Suppressor macrophage treated with lipopolysaccharide for 4 hours (primary cell): ENCODE measurements at regions not wholly inside any gene's neighbourhood (a gene's known extent, or its start where the extent isn't known, plus 50 kb on each side); places are given as distances from the start of the nearest gene placed in this dataset.
"Not testable (repeated sequence)": the region's sequence is repeated elsewhere in the genome, so short reads cannot be mapped to it uniquely, and the experiment has no call there.

Experiments
- DNase-seq: peaks from one replicate; pipeline ENCODE4 v3.0.0-alpha.2; 2020

DNA sequence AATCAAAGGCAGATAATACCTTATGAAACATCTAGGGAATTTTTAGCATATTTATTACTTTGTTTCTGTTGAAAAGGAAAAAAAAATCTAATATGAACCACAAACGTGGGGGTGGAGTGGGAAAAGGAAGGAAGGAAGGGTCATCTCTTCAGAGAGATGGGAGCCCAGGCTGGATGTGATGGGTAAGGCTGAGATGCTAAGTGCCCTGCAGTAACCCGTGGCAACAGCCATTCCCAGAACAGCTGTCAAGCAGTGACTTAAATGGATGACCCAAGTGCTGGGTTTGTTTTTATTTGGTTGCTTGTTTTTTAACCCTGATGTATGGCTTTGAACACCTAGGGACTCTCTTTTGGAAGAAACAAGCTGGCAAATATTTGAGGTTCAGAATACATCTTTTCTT, 50.7 kb upstream of the KLF7 start:
- no peak for DNase-seq

DNA sequence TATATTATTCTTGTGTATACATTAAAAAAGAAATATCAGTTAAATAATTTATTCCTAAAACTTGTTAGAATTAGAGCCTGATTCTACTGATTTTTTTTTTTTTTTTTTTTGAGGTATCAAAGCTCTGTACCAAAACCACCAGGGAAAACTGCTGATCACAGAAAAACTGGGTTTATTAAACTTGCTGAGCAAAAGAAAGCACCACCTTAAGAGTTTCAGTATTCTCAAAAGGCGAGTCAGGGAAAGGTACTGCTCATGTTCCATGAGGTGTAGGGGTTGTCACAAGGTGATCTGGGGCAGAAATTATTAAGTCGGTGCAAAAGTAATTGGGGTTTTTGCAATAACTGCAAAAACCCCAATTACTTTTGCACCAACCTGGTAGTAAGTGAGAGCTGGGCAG, 51.7 kb upstream of the KLF7 start:
- no peak for DNase-seq

DNA sequence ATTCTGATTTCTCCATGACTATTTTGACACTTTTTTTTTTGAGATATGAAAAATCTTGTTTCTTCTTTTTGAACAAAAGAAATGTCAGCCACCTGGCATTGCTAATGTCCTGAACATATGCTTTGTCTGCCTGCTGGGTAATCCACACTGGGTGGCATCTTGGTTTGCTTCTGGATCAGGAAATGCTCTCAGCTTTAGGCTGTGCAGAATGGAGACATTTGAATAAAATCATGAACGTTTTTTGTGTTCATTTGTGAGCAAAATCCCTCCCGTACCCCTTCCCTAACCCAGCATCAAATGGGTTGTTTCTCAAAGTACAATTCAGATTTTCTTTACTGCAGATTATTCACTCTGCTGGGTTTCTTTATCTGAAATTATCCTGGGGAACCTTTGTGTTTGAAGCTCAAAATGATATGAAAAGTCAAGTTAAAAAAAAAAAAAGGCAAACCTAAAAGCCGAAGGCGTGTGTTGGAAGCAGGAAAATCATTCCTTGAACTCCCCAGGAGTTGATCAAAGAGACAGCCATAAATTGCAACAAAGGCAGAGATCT, 53.4 kb upstream of the KLF7 start:
- no peak for DNase-seq

DNA sequence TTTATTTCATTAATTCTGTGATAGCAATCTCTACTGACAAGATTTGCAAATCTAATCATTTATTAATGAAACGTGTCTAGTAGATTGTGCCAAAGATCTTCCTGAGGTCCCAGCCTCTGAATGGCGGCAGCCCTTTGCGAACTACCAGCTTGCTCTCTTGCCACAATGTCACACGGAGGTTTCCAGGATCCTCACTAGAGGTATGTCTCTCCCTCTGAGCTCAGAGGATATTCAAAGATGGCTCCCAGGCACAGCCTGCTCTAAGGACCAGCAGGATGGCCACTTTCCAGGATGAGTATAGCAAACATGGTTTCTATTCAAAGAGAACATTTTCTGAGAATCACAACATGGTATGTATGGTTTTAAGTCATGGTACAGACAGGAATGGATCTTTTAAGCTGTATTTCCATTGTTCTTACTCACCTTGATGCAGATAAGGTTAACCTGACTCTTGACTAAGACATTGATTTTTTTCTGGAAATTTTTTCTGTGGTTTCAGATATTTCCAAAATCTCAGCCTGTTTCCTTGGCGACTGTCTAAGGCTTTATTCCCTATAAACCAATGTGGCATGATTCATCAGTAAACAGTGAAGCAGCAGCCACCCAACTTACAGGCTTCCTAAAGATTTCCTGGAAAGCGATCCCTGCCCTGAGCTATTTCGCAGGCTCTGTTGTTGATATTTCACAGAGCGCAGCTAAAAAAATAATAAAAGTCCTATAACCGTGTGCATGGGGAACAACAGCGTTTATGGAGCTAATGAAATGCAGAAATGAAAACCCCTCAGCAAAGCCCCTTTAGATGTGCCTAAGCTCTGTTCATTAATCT, 54.1 kb upstream of the KLF7 start:
- DNase-seq: no peak

DNA sequence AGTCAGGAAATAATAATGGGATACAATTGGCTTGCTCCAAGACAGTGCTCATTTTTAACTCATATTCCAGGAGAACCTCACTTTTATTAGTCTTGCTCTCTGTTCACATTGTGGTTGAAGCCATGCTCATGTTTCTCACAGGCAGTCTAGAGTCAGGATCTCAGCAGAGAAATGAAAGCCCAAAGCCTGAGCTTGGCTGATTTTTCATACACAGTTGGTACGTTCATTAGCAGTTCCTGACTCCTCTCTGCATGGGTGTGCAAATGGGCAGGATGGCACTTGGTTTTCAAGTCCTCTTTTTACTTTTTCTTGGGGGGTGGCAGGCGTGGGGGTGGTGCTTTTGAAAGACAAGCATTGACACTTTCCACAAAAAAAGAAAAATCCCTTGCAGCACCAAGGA, 56.0 kb upstream of the KLF7 start:
- no peak for DNase-seq

DNA sequence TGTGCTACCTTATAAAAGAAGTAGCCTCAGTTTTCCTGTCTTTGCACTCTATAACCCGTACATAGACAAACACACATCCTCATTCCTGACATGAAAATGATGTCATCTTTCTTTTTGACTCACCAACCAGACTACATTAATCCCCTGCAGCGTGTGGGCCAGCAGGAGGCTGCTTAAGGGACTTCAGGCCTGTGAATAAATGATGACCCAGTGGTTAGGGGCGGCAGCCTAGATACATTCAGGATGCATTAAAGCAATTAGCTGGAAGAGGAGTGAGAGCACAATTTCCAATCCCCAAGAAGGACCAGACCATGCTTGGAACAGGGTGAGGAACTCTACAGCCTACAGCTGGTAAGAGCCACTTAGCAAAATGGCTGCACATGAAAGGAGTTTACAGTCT, 57.3 kb upstream of the KLF7 start:
- peak; percentile 74 for DNase-seq

DNA sequence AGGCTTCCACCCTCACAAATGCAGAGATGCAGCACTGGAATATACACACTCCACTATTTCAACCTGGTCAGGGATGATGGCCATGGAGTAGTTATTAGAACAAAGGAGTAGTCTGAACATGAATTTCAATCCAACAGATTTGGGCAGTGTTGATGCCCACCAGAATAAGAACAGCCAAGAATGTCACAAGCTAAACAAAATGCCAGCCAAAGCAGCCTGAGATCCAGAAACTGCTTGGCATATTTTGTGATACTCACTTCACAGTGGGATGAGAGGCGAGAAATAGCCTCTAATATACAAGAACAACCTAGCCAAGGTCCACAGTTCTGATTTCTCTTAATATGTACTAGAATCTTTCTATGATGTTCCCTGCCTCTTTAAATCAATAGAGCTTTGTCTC, 58.6 kb upstream of the KLF7 start:
- DNase-seq: no peak

DNA sequence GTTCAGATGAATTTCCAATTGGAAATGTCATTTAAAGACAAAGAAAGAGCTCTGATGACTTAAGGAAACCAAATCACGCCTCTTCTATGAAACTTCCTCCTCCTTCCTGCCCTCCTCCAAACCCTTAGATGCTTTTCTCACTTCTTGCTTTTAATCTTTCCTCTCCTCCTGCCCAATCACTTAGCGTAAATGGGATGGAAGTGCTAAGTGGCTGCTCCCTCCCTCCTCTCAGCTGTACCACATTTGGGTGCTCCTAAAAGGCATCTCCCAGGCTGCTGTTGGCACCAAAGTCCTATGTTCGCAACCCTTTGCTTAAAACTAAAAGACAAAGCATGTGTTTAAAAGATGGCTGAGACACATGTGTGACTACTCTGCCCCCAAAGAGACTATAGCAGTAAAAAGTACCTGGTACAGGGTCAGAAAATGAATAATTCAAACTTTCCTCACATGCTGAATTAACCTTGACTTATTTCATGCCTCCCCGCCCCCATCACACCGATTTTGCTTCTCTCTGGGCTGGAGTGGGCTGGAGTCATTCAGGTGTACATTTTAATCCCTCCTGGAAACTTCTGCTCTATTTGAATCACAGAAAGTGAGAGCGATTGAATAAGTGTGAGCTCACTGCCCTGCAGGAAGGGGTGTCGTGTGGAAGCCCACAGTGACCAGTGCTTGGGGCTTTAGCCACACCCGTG, 59.2 kb upstream of the KLF7 start:
- DNase-seq: peak; percentile 47

DNA sequence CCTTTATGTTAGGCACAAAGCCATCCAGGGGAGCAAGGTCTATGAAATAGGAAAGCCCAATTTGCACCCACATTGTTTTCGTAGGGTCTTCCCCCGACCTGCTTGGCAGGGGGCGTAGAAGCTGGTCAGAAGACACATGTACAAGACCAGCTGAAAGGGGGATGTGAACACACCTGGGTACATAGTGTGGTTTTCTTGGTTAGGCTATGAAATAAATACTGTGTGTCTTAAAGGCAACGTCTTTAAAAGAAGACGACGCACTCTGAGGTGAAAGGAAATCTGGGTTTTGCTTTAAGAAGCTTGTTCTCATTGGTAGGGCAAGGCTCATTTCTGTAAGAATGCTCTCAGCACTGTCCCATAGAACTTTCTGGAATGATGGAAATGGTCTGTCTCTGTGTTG, 60.0 kb upstream of the KLF7 start:
- no peak for DNase-seq

DNA sequence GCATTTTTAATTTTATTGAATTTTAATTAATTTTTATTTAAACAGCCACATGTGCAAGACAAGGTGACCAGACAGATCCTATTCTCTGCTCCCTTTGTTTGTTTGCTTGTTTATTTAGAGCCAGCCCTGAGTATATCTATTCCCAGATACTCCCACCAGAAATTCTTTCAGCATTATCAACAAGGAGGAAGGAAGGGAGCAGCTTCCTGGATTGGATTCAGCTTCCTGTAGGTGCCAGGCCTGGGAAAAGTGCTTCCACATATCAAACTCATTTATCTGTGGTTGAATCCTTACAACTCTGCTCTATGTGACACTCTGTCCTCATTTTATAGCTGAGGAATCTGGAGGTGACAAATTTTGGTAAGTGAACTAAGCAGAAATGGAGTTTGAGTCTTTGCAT, 60.5 kb upstream of the KLF7 start:
- DNase-seq: no peak

DNA sequence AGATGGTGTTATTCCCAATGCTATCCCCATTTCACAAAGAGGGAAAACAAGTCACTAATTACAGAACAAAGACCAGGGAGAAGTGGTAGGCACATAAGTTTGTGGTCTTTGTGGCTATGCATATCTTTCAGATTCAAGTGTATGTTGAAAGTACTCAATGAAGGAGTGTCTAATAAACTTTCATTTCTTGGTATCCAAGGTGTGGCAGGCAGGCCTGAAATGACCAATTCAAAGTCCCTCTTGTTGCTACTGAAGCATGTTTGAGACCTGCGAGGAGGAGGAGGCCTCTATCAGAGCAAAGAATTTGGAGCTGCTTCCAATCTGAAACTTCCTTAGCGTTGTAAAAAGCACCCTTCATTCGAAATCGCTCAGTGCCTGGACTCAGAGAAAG, 60.9 kb upstream of the KLF7 start:
- DNase-seq: no peak

DNA sequence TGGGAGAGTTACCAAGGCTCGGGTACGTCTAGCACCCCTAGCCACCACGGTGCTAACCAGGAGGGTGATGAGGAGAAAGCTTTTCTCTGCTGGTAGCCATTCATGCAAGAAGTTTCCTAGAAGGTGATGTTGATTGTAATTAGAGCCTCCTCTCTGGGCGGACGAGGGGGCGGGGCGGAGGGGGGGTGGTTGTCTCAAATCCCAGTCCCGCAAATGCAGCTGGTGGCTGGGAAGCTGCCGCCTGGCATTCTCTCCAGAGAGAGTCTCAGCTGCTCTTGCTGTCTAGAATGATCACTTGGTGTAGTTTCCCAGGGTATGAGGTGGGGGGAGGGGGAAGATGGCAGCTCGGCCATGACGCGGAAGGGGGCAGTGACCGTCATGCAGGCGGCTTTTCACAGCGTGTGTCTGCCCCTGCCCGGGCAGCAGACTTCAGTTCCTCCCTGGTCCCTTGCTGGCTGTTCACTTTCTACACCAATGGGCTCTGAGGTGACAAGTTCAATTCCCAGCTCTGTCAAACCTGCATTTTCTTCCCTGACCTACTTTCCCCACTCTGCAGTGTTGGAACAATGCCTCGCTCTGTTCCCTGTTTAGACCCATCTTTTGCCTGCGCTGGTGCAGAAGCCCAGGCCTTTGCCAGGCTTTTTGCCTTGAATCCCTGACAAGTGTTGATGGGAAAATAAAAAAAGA, 61.5 kb upstream of the KLF7 start:
- no peak for DNase-seq

DNA sequence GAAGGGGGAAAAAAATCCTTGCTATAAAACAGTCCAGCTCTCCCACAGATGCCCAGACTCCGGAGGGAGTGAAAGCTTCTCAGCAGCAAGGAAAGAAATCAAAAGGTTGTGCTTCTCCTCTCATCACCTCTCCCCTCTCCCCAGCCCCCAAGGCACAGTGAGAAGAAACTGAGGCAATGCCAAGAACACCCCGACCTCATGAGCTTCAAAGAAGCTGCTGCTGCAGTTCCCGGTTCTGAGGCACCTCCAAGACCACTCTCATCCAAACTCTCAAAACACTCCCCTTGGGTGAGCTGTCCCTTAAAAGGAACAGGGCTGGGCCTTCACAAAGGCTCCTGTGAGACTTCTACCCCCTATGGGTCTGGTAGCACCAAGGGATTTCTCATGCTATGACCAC, 62.0 kb upstream of the KLF7 start:
- DNase-seq: no peak

DNA sequence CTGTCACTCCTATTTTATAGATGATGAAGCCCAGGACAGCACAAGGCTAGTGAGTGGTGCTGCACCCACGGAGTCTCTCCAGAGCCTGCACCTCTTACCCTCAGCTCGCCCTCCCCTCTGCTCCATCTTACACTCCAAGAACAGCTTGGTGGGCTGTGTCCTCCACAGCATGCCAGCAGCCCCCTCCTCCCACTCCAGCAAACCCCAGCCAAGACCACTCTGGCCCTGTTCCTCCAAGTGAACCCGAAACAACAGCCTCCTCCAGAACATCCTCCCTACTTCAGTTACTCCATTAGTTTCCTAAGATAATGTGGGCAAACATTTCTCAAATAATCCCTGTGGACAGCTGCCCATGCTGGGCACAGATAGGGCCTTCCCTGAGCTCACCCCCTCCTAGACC, 62.7 kb upstream of the KLF7 start:
- DNase-seq: no peak

DNA sequence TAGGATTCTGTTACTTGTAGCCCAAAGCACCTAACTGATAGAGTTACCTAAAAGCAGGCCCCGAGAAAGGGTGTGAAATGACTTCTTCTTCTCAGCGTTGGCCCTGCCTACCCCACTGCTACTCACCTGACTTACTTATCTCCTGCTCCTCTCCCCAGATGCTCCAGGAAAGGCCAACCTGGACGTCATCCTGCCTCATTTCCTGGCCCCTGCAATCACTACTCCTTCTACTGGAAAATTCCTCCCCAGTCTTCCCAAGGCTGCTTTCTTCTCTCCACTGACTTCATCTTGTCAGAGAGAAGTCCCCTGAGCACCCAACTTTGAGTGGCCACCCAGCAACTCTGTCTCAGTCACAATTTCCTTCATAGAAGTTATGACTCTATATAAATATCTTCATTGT, 63.4 kb upstream of the KLF7 start:
- DNase-seq: no peak

DNA sequence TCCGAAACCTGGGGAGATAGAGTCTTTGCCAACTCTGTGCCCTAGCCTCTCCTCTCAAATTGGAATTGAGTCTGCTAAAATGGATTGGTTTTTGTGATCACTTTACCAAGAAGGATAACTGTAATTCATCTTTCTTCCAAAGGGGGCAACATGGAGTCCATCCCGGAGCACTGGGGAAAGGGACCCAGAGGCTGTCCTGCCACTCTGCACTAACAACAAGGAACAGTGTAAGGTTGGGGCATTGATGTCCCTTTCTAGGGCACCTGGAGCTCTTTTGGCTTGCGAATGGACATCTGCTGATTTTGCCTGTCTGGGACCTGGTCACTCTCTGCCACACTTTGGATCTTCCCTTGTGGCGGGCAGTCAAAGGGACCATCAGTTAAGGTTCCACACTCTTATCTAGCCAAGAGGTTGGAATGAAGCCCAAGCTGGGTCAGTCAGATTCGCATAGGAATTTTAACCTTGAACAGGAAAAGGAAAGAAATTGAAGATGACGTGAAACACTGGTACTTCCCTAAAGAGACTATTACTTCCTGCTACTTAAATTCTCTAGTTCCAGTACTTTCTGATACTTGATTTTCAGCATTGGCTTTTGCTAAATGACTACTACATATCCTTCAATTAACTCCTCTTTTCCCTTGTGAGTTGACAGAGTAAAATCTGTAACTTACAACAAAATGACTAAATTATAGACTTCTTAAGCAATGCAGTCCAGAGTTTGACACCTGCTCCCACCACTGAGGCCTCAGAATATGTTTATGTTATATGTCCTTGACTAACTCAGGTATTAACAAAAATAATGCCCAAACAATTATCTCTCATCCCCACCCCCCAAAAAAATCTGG, 64.7 kb upstream of the KLF7 start:
- DNase-seq: peak; percentile 38

DNA sequence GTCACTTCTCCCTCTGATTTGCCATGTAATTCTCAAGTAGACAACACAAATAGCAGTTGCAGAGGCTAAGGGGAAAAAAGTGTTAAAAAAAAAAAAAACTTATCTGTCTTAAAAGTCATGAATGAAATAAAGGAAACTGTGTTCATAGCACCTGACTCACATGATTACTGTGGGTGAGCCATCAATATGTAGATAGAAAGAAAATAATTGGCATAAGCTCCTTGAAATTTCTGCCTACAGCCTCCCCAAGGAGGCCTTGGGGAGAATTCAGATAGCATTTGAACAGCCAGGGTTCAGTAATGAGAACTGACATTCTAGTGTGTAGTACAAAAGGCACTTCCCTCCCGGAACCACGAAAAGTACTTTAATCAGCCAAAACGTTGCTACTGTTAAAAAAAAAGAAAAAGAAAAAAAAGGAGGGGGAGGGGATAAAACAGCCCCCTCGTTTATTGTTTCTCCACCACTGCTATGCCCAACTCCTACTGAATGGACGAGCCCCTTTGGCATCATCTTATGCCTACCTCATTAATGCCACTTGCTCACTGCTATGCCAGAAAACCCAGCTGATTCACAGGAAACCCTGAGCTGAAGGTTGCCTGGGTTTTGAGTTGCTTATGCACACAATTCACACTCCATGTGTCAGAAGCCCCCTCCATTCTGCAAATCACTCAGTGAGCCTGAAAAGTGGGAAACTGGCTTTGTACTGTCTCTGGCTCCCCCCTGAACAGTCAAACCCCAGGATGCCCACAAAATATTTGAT, 65.5 kb upstream of the KLF7 start:
- peak; percentile 32 for DNase-seq

DNA sequence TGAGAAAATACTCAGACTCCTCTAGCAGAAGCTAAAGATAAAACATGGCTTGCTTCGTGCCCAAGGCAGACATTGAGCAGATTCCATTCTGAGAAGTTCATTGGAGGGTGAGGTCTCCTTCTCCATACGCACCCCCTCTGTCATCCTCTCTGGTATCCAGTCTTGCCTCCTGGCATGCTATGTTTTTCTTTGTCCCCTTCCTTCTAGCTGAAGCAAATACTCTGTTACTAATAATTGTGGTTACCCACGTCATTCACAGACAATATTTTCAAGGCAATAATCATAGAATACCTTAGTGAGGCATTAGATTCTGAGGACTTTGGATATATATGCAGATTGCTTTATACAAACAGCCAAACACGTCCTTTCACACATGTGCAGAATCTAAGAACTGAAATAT, 66.2 kb upstream of the KLF7 start:
- DNase-seq: no peak

DNA sequence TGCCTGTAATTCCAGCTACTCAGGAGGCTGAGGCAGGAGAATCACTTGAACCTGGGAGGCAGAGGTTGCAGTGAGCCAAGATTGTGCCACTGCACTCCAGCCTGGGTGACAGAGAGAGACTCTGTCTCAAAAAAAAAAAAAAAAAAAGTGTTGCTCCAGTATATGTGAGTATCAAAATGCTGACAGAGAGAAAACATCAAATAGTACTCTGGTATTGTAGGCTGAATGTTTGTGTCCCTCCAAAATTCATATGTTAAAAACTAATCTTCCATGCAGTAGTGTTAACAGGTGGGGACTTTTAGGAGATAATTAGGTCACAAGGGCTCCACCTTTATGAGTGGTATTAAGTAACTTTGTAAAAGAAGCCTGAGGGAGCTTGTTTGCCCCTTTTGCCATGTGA, 67.4 kb upstream of the KLF7 start:
- not testable (repeated sequence) for DNase-seq

DNA sequence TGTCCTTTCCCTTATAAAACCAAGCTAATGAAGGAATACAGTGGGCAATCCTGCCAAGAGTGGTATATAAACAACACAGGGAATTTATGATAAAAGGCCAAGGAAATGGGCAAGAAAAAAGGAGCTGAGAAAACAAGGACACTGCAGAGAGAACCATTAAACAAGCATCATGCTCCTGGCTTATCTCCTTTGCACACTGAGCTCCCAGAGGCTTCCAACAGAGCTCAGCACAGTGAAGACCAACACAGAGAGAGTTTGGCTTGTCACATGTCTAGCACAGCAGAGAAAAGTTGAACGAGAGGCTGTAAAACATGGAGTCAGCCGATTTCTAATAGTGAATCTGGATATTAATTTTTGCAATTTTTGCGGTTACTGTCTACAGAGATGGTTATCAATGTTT, 68.0 kb upstream of the KLF7 start:
- DNase-seq: no peak

DNA sequence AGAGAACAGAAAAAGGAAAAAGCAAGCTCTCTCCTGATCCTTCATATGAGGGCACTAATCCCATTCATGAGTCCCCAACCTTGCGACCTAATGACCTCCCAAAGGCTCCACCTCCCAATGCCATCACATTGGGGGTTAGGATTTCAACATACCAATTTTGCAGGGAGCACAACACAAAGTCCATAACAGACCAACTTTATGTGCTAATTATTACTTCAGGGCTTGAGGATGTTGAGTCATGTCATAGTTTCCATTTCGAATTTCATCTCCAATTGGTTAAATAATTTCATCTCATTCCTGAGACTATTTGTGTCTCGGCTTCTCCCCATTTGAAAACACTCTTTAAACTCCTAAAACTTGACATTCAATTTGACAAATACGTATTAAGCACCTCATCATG, 69.9 kb upstream of the KLF7 start:
- peak; percentile 75 for DNase-seq
